ENCODE measurements at regions not wholly inside any gene's neighbourhood (a gene's known extent, or its start where the extent isn't known, plus 50 kb on each side); places are given as distances from the start of the nearest gene placed in this dataset.

- H3K9me3 ChIP-seq = no peaks in the 10 kb centered on the region
- no peak overlapping the region for H3K4me3 ChIP-seq
- H3K27ac ChIP-seq = no peak overlapping the region
- no peak for TF ChIP-seq CTCF (IDR thresholded peaks at IDR 0.05)
- DNase-seq = no peak
- intact Hi-C loops (cut with DNase I) = no loop called here
- H3K27me3 ChIP-seq = no peaks in the 10 kb centered on the region
- no peak for ATAC-seq
- no peaks in the 10 kb centered on the region for H3K4me1 ChIP-seq
- H3K36me3 ChIP-seq = no peaks in the 10 kb centered on the region
Measured at GRCh38 chr10:10213237-10213636, 804.4 kb upstream of the CELF2 start.

GRCh38 chr10:10222304-10222841 is 795.3 kb upstream of the CELF2 start:
- Histone ChIP-seq H3K27me3 (no peaks in the 10 kb centered on the region), H3K4me3 (no peak overlapping the region), H3K4me1 (no peaks in the 10 kb centered on the region), H3K36me3 (no peaks in the 10 kb centered on the region), H3K9me3 (no peaks in the 10 kb centered on the region), H3K27ac (no peak overlapping the region)
- no peak for TF ChIP-seq CTCF (IDR thresholded peaks at IDR 0.05)
- intact Hi-C loops (cut with DNase I) = no loop called here
- DNase-seq (no peak), ATAC-seq (no peak)

- Histone ChIP-seq H3K27me3 (no peaks in the 10 kb centered on the region), H3K27ac (no peak overlapping the region), H3K4me3 (no peak overlapping the region), H3K36me3 (no peaks in the 10 kb centered on the region), H3K4me1 (no peaks in the 10 kb centered on the region), H3K9me3 (no peaks in the 10 kb centered on the region)
- intact Hi-C loops (cut with DNase I) = no loop called here
- DNase-seq = no peak
- TF ChIP-seq CTCF (IDR thresholded peaks at IDR 0.05) = no peak
- ATAC-seq = no peak
Measured at GRCh38 chr10:10223131-10223530, 794.5 kb upstream of the CELF2 start.

- peaks cover 0 to 5% of the 10 kb centered on the region in 2 donors for H3K9me3 ChIP-seq
- H3K27ac ChIP-seq = no peak overlapping the region
Measured at GRCh38 chr10:10225136-10225676, 792.5 kb upstream of the CELF2 start.

GRCh38 chr10:10233229-10233628 is 784.4 kb upstream of the CELF2 start:
- peak in 1 of 4 donors; percentile 23 for DNase-seq
- Histone ChIP-seq H3K4me3 (no peak overlapping the region), H3K27me3 (no peaks in the 10 kb centered on the region), H3K4me1 (no peaks in the 10 kb centered on the region), H3K27ac (no peak overlapping the region), H3K9me3 (peaks cover 0 to 5% of the 10 kb centered on the region in 2 donors), H3K36me3 (no peaks in the 10 kb centered on the region)
- TF ChIP-seq CTCF (IDR thresholded peaks at IDR 0.05) = no peak
- intact Hi-C loops (cut with DNase I) = no loop called here
- ATAC-seq = no peak

More at GRCh38 chr10:10225136-10225676, 792.5 kb upstream of the CELF2 start:
- H3K27me3 ChIP-seq = no peaks in the 10 kb centered on the region
- DNase-seq (no peak), ATAC-seq (no peak)
- H3K36me3 ChIP-seq = no peaks in the 10 kb centered on the region
- H3K4me1 ChIP-seq = no peaks in the 10 kb centered on the region
- no peak for TF ChIP-seq CTCF (IDR thresholded peaks at IDR 0.05)
- no peak overlapping the region for H3K4me3 ChIP-seq
- intact Hi-C loops (cut with DNase I) = no loop called here
